GM18861 (cell line): ENCODE measurements at regions not wholly inside any gene's neighbourhood (a gene's known extent, or its start where the extent isn't known, plus 50 kb on each side); places are given as distances from the start of the nearest gene placed in this dataset.

Experiments
- ATAC-seq: cut with Tn5 transposase; IDR thresholded peaks from one replicate; pipeline ENCODE4 v1.9.1; 2021; ENCODE audit not compliant: unreplicated experiment

DNA sequence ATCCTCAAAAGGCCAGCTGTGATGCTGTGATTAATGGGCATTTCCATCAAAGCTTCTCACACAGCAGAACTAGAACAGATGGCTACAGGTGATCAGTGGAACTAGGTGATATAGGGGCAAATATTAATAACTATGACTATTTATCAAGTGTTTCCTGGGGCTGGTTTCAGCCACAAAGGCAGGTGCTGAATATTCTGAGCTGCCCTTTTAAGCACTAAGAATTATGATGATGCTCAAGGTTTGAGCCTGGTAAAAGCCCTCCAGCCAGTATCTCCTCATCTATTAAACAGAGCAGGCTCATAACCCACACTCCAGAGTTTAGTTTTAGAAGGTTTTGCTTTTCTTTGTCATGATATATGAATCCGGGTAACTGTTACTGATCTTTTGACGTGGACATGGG lies 129.5 kb upstream of the ACP3 start:
- ATAC-seq, result no peak

DNA sequence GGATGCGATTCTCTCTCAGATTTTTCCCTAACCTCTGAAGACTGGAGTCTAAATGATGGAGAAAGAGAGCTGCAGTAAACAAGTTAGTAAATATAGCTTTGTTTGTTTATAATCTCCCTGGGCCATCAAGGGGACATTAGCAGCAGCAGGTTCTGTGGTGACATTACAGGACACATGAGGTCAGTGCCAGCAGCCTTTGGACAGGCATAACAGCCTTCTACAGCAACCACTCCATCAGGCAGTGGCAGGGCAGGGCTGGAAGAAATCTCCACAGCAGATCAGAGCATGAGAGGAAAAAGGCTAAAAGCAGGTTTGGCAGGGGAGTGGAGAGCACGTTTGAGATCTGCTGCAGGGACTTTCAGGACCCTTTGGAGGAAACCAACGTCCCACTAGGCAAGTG lies 127.6 kb upstream of the ACP3 start:
- ATAC-seq, result no peak

DNA sequence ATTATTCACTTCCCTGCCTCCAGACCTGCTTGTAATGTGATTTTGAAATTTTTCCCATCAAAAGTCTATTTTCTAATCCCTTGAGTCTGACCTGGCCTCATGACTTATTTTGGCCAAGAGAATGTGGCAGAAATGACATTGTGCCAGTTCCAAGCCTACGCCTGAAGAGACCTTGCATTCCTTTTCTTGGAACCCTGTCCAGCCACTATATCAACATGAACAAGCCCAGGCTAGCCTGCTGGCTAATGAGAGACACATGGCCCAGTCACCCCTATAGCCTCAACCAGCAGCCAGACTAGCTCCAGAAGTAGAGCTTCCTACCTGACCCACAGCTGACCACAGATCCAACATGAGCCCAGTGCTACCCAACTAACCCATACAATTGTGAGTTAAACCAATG lies 121.1 kb upstream of the ACP3 start:
- no peak for ATAC-seq

DNA sequence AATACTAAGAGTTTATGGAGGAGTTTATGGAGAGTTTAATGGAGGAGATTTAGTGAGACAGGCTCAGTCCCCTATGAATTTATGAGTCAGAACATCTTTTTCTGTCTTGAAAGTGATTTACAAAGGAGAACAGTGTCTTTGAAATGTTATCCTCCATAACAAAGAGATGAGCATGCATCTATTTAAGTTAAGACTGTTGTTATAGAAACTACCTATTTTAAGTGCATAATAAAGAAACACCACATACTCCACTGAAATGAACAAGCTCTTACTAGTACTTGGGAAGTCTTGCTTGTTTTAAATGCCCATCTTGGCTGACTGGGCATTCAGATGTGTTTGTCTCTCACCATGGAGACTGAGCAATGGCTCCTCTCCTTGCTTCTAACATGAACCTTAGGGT lies 118.7 kb upstream of the ACP3 start:
- no peak for ATAC-seq

DNA sequence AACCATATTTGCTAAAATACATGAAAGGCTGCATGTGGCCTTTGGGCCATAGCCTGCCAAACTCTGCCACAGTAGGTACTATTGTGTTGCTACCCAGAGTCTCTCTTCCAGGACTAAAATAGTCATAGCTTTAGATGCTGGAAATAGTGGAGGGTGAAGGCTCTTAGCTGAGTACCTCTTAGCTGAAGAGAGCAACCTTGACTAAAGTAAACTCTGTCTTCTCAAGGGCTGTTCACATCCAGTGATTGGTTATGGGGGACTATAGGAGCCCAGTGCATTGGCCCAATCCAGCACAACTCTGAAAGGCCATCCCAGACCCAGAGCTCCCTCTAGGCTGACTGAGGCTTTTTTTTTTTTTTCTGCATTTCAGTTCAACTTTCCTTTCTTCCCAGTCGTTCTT lies 117.8 kb upstream of the ACP3 start:
- no peak for ATAC-seq

DNA sequence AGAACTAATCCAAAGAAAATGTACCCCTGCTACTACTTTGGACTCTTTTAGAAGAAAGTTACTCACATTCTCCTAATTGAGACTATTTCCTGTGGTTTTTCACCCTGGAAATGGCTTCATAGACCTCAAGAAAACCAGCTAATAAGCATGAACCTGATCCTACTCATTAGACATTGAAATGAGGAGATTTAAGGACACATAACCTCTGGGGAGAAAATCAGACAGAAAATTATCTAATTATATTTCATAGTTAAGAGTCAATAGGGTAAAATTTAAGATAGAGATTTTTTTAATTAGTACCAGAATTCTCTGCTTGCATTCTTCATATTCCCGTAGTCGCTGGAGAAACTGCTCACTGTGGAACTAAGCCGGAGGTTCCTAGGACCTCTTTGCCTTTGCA lies 114.6 kb upstream of the ACP3 start:
- ATAC-seq, result no peak

DNA sequence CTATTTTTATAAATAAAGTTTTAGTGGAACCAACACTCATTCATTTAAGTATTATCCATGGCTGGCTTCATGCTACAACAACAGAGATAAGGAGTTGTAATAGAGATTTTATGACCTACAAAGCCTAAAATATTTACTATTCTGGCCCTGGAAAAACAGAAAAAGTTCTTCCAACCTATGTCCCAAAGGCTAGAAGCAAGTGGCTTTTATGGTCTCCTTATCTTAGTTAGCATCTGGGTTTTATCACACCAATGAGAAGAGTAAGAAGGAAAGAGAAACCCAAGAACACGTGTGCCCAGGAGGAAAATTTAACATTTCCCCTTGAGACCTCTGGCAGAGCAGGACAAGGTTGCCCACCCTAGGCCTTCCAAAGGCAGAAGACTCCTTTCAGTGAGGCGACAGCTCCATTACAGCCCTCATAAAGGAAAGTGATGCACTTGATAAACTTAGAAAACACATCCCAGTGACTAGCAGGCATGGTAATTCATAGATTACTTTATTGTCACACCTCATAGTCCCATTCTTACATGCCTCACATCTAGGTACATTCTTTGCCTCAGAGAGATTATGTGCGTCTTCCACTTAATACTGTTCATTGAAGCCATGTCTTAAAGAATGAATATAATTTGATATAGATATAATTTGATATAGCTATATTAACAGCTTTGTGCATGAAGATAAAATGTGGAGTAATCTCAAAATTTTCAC lies 113.2 kb upstream of the ACP3 start:
- no peak for ATAC-seq

DNA sequence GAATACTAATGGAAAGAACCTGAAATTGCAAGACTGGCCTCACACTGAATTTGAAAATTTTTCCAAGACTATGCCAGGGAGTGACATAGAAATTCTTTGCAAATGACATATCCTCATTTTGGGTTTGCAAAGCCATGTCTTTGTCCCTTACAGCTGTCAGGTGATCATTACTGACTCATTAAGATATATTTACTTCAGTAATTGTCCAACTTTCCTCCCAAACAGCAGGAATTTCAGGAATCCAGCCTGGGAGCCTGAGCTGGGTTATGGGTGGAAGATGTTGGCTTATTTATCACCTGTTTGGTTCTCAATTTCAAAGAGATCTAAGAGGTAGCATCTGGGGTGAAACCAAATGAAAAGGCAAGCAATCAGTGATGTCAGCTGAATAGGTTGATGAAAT lies 111.6 kb upstream of the ACP3 start:
- no peak for ATAC-seq

DNA sequence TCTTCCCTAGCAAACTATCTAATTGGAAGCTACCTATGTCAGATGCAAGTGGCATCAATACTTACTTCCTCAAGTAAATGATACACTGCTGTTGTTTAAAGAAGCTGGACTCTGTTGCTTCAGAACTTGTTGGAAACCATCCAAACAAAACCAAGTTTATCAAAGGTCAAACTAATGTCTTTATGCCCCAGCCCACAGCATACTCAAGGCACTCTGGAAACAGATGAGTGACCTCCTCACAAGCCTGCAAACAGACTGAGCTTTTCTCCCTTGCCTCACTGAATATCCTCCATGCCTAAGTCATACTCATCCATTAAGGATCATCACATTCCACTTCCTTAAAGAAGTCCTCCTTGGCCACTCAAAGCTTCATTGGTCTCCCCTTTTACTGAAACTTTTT lies 107.4 kb upstream of the ACP3 start:
- no peak for ATAC-seq

DNA sequence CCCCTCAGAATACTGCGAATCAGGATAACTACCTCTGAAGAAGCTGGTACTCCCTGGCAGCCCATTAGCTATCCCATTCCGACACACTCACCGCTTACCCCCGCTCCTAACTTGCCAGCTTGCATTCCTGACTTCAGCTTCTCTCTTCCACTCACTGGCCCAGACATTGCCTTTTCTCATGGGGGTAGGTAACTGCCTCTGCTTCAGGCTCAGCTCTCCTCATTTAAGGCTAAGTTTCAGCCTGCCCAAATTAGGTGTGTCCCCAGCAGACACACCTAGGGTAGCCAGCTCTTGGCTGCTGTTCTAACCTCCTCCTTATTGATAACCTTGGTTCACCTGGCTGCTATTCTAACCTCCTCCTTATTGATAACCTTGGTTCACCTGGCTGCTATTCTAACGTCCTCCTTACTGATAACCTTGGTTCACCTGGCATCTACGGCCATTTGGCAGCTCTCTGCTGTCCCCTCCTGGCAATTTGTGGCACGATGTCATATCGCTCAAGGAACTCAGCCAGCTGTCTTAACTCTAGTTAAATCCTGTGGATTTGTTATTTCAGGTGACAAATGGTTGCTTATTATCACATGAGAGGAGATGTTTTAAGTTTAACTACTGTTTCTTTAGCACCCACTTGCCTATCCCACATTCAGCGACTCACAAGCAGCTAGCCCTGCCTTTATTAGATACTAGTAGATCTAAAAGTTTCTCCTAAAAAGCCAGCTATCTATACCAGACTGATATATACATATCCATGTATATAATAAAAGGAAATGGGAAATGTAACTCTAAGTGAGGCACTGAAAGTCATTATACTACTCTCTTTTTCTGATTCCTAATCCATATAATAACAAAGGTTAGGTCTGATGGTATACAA lies 106.5 kb upstream of the ACP3 start:
- ATAC-seq, result peak; percentile 59

DNA sequence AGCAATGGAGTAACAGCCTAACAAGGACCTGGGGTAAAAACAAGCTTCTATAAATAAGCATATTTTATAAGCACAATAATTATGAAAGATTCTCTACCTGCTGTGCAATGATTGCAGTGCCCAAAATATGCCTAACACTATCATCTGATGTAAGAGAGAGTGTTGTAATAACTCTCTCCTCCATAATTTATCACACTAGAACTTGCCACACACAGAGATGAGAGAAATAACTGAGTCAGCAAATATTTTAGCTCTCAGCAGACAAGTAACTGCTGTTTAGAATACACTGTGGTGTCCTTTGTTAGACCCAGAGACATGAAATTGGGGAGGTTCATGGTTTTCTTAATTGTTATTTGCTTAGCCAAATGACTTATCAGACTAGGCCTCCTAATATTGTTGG lies 105.3 kb upstream of the ACP3 start:
- ATAC-seq, result no peak

DNA sequence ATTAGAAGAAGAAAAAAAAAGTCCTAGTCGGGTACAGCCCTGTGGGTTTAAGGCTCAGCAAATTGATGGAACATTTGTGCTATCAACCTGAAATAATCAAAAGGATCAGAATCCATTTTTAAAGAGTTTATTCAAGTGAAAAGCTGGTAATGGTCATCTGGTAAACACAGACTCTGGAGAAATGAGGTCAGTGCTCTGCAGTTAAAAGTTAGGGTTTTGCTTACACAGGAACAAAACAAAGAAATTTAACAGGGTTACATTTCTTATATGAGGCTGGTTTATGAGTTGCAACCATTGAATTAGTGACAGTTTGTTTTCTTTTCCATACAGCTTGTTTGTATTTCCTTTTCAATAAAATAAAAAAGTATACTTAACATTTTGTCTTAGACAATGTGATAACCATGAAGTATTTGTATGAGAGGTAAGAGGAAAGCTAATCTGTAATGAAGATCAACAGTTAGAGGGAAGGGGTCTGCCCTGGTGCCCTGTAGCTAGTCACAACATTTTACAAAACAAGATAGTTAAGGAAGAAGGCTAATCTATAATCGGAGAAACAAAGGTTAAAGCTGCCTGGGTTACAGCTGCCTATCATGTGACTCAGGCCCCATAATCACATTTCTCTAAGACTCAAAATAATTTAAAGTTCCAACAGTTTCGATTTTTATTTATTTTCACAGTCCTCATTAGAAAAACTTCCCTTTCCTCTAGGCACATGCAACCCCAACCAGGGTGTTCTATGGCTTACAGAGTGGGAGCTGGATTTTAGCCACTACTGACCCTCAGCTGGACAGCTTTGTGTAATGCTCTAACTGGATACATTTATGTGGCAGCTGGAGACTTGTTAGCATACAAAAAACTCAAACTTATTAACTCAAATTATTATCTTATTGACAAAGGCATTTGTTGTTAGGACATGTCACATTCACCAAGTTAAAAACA lies 98.1 kb upstream of the ACP3 start:
- no peak for ATAC-seq

DNA sequence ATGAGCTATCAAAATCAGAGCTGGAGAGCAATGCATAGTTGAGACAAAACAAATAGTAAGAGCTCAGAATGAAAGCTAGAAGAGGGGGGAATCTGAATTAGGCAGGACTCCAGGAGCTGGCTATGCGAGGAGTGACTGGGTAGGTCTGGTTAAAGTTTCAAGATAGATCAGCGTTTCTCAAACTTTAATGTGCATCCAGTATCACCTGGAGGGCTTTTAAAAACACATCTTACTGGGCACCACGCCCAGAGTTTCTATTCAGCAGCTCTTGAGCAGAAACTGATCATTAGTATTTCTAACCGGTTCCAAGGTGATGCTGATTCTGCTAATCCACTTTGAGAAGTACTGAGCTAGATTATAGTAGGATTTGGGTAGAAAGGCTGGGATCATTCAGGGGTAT lies 96.2 kb upstream of the ACP3 start:
- ATAC-seq, result no peak

DNA sequence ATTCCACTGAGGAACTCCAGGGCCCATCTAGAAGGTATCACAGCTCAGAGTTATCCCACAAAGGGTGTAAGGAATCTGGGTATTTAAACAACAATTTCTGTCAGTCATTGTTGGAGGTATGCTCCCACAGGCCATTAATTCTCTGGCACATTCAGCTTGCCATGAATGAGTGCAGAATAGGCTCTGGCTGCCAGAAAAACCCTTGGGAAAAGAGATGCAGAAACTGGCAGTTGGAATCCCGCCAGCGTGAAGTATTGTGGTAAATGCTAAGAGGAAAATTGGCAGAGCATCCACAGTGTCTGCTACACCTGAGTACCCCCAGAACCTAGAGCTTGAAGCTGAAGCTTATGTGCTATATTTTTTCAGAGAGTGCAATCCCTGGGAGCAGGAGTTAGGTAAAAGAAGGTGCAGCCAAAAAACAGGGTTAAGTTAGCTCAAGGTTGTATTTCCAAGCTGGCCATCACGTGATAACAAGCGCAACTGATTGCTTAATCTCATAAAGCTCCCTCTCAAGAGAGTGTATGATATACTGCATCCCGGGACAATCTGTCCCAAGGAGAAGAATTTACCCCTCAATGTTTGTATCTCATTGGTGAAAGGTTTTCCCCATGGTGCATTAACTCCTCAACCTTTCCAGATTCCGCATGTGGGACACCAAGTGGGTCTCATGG lies 94.2 kb upstream of the ACP3 start:
- no peak for ATAC-seq

DNA sequence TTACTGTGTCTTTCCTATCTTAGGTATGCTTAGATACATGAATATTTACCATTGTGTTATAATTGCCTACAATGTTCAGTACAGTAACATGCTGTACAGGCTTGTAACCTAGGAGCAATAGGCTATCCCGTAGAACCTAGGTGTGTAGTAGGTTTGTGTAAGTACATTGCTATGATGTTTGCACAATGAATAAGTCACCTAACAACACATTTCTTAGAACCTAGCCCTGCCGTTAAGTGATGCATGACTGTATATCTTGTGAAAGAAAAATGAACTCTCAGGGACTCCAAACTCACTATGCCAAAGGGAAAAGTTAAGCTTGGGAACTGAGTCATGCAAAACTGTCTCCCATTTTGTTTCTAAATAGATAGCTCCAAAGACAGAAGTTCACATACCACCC lies 91.5 kb upstream of the ACP3 start:
- ATAC-seq, result no peak

DNA sequence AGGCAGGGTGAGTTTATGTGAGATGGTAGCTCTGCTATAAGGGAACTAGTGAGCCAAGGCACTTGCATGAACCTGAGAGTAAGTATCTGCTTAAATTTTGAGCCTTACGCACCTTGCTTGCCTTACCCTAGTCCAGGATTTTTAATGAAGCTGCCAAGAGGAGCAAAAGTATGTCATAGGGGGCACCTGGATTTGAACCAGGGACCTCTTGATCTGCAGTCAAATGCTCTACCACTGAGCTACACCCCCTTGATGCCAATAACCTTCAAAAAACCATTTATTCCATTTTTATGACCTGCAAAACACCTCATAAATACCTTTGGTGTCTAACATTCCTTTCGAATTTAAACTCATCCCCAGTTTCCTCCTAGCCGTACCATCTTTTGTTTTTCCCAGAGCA lies 88.3 kb upstream of the ACP3 start:
- ATAC-seq, result no peak

DNA sequence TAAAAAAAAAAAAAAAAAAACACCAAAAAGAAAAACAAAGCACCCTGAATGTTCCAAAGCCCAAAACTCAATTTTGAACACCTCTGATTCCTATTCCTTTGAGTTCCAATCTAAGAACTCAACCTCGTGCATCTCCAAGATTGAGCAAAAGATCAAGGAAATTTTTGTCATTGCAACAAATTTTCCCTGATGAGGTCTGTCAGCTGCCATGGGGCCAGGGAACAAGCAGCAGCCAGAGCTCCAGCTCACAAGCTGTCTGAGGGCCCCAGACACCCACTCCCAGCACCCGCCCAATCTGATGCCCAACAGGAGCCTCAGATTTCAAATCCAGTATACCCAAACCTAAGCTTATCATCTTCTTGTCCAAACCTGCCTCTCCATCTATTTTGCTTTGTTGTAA lies 87.6 kb upstream of the ACP3 start:
- ATAC-seq, result no peak

DNA sequence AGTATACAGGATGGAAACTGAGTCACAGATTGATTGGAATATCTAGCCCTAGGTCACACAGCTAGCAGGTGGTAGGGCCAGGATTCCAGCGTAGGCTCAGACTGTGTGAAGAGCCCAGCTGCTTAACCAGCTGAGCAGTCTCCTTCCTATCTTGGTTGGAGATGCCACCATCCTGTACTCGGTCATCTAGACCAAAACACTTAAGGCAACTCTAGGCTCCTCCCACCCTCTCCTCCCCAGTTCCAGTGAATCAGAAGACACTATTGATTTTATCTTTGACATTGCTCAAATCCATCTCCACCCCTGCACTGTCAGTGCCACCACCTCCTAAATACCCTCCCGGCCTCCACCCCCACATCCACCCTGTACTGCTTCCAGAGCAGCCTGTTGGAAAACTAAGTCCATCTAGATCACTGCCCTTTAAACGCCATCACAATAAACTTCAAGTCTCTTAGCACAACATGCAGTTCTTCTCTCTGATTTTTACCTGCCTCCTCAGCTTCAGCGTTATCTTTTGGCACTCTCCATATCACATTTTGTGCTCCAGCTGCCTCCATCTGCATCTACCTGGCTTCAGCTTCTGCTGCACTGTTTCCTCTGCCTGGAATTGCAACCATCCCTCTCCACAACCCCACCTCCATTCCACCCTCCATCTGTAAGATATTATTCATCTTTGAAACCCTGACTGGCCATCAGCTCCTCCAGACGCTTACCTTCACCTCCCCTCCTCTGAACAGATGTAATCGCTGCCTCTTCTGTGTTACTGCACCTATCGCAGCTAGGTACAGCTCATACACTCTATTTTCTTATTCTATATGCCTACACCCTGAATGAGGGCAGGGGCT lies 86.8 kb upstream of the ACP3 start:
- no peak for ATAC-seq

DNA sequence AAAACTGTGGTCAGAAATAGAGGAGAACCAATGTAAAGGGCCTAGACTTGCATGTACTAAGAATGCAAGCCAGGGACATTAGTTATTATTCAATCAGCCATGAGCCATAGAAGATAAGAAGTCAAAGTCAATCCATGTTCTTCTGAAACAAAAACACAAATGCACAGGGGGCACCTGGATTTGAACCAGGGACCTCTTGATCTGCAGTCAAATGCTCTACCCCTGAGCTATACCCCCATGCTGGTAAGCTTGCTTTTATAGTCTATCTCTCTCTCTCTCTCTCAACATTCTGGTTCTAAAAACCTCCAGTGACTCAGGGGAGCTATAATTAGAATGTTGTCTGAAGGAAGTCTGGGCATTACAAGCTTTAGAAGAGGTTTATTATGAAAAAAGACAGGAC lies 85.6 kb upstream of the ACP3 start:
- ATAC-seq, result no peak

DNA sequence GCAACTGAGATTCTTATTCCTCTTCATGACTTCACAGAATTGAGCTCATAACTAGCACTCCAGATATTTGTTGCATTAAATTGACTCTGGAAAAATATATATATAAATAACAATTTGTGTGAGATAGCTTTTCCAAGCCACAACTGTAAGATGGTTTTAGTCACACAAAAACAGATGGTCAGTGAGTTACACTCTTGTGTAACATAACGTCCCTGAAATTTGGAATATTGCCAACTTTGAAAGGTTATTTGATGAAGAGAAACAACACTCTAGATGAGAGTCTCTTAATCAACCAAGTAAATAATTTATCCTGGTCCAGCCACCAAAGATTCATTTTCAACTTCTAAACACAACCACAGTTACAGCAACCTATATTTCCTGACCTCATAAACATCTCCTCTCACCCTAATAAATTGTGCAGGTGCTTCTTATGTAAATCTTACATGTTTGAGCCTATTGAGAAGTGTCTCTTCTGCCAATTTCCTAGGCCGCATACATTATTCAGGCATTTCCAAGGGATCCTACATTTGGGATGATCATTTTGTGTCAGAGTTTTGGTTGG lies 84.9 kb upstream of the ACP3 start:
- peak; percentile 41 for ATAC-seq
